Activated CD4-positive, alpha-beta T cell treated with anti-CD3 and anti-CD28 coated beads for 48 hours (primary cell): ENCODE measurements at regions not wholly inside any gene's neighbourhood (a gene's known extent, or its start where the extent isn't known, plus 50 kb on each side); places are given as distances from the start of the nearest gene placed in this dataset.
"Not testable (repeated sequence)": the region's sequence is repeated elsewhere in the genome, so short reads cannot be mapped to it uniquely, and the experiment has no call there.

Experiments used
- DNase-seq: peaks from one replicate; pipeline ENCODE4 v3.0.0-alpha.2; 2020

DNA sequence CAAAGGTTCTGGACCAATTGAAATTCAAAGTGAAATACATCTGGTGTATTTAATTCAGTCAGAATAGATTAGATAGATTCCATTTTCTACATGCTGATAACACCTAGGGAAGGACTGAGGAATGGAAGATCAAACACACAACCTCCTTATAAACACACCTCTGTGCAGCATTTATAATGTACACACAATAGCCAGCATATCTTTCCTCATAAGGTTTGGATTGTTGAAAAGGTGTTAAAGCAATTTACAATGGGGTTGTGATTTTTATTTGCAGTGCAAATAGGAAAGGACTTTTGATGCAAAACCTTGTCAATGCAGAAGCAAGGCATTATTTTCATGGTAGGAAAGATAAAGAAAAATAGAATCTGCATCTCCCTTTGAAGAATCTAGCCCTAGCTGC lies 448.9 kb upstream of the KCNMB2 start:
- no peak for DNase-seq

DNA sequence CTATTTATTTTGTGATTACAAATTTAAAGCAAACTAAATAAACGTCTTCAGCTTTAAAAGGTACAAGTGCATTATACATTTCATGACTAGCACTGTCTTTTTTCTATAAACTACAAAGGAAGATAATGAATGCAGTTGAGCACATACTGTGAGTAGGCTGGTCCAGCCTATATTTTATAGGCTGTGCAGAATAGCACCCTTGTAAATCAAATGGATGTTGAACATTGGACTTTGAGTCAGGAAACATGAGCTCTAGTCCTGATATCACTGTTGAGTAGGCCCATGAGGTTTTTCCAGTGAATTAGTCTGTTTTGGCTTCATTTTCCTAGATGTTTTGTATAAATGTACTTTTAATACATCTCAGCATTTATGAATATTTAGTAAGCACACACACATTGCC lies 447.3 kb upstream of the KCNMB2 start:
- no peak for DNase-seq

DNA sequence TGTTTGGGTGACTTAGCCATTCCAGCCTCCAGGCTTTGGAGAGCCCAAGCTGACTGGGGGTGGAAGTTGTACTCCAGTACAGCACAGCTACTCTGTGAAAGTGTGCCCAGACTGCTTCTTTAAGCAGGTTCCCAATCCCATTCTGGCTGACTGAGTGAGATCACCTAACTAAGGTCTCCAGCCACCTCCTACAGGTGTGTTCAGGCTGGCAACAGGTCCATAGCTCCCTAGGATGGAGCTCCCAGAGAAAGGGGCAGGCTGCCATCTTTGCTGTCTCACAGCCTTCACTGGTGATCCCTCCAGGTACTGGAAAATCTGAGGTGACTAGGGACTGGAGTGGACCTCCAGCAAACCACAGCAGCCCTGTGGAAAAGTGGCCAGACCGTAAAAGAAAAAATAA lies 445.3 kb upstream of the KCNMB2 start:
- DNase-seq: no peak

DNA sequence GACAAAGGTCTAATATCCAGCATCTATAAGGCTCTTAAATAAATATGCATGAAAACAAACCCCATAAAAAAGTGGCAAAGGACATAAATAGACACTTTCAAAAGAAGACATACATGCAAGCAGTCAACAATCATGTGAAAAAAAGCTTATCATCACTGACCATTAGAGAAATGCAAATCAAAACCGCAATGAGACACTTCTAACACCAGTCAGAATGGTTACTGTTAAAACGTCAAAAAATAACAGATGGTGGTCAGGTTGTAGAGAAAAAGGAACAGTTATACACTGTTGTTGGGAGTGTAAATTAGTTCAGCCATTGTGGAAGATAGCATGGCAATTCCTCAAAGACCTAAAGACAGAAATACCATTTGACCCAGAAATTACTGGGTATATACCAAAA lies 440.7 kb upstream of the KCNMB2 start:
- DNase-seq: no peak

DNA sequence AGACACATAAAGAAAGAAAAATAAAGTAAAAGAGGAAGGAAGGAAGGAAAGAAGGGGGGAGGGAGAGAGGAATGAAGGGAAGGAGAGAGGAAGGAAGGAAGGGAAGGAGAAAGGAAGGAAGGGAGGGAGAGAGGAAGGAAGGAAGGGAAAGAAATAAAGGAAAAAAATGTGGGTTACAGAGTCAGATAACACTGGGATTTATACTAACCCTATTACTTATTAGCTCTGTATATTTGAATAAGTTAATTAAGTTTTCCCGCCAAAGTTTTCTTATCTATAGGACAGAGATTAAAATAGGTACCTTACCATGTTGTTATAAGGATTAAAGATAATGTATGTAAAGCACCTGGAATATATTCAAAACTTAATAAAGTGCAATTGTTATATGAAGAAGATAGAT lies 439.3 kb upstream of the KCNMB2 start:
- no peak for DNase-seq

DNA sequence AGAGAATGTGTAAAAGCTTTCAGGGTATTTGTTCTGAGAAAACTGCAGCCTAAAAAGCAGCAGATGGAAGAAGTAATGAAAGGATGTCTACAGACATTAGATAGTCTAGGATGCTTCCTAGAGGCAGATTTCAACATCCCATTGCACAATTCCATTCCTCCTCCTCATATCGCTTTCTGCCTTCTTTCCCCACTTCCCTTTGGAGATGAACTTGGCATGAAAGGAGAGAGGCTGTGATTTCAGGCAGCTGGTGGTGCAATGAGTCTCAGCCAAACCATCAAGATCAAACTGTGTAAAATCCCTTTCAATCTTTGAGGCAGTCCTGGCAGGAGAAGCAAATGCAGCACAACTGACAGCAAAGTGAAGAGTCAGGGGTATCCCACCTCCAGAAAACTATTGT lies 438.7 kb upstream of the KCNMB2 start:
- DNase-seq: no peak

DNA sequence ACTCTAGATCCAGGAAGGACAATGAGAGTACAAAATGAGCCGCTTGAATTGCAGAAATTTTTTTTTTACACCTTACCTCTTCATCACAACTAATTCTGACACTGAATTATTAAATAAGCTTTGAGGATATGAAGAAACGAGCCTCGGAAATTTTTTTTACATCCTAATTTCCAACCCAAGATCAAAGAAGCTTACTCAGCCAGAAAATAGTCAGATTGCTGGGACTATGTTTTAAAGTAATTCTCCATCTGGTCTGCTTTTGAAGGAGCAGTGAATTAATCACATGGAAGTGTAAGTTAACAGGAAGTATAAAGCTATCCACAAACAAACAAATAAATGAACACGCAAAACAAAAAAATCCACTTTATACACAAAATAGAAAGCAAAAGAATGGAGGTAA lies 437.0 kb upstream of the KCNMB2 start:
- no peak for DNase-seq

DNA sequence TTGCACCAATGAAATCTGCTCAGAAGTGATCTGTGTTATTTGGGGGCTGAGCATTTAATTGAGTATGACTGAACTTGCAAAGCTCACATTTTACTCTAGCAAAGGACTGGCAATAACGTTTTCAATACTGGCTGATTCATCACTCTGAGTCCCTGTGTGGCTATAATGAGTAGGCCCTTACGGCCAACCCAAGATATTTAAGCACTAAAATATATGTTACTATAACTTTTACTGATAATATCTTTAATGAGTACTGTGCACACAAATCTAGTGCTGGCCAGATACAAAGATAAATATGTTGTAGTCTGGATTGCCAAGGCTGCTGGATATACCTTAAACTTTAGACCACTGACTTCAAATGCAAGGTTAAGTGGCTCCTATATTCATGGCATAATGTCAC lies 436.4 kb upstream of the KCNMB2 start:
- no peak for DNase-seq

DNA sequence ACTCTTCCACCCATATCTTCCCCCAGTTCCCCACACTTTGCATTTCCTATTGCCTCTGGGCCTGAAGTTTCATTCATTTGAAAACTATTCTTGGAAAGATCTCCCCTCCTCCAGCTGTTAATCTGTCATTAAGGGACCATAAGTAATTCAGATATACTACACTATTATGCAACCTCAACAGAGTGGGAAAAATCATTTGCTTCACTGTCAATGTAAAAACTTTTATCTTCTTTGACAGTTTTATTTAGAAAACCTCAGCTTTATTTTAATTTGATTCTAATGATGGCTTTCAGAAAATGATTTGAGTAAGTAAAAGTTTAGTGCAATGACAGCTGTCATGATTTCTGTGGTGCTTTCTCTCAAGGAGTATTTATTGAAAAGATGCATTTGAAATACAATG lies 435.3 kb upstream of the KCNMB2 start:
- DNase-seq: no peak

DNA sequence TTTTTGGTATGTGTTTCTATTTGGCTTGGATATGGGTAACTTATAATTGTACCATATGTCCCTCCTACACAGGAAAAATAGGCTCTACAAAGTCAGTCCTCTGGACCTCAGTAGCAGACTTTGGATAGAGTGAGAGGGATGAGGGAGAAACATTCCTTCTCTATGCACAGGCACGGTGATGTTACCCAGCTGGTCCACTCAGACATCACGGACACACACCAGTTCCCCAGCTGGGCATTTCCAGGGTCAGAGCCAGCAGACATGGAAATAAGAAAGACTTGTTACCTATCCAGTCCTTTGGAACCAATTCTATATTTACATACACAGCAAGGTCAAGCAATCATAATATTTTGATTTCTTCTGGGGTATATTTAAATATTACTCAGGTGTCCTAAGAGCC lies 433.1 kb upstream of the KCNMB2 start:
- DNase-seq: no peak

DNA sequence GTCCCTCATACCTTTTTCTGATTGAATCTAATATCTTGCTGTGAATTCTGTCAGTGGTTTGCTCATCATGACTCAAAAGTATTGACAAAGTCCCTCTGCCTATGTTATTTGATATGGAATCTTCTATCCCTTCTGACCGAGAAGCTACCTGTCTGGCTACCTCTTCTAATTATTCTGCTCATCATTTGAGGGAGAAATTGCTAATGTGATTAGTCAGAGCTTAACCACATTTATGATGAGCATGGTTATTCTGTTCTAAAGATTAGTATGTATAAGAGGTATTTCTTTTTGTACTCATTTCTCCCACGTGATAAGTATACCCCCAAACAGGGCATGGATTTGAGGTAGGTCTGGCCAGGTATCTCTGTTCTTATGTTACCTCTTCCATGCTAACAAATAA lies 428.4 kb upstream of the KCNMB2 start:
- no peak for DNase-seq

DNA sequence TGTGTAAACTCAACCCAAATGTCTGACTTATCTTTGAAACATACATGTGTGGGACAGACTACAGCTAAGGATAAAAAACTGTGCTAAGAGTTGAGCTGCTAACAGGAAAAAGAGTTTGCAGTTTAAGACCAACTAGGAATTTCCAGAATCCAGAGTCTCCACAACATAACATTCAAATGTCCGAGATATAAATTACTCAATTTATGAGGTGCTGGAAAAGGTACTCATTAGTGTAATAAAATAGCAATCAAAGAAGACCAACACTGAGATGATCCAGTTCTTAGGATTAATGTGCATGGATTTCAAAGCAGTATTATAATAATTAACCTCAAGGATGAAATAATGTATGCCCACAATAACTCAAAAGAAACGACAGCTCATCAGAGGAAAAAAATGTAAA lies 426.5 kb upstream of the KCNMB2 start:
- no peak for DNase-seq

DNA sequence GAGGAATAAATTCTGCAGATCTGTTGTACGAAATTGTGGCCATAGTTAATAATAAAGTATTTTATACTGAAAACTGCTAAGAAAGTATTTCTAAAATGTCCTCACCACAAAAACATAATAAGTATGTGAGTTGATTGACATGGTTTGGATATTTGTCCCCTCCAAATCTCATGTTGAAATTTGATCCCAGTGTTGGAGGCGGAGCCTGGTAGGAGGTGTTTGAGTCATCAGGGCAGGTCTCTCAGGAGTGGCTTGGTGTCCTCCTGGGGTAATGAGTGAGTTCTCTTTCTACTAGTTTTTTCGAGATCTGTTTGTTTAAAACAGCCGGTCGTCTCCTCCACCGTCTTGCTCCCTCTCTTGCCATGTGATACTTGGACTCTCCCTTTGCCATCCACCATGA lies 424.1 kb upstream of the KCNMB2 start:
- peak; percentile 21 for DNase-seq

DNA sequence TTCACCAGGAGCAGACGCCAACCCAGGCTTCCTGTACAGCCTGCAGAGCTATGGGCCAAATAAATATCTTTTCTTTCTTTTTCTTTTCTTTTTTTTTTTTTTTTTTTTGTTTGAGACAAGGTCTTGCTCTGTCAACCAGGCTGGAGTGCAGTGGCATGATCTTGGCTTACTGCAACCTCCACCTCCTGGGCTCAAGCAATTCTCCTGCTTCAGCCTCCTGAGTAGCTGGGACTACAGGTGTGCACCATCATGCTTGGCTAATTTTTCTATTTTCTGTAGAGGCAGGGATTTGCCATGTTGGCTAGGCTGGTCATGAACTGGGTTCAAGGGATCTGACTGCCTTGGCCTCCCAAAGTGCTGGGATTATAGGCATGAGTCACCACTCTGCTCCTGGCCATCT lies 423.7 kb upstream of the KCNMB2 start:
- DNase-seq: not testable (repeated sequence)

DNA sequence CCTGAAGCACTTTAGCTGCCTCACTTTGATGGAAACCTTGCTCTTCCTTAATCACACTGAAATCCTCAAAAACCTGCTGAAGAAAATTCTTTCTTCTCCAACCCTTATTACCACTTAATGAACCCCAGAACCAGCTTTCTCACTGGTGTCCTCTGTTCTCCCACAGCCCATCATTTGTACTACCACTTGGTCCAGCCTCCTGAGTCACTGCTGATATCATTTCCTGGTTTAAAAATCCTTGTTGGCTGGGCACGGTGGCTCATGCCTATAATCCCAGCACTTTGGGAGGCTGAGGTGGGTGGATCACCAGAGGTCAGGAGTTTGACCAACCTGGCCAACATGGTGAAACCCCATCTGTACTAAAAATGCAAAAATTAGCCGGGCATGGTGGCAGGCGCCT lies 418.6 kb upstream of the KCNMB2 start:
- no peak for DNase-seq

DNA sequence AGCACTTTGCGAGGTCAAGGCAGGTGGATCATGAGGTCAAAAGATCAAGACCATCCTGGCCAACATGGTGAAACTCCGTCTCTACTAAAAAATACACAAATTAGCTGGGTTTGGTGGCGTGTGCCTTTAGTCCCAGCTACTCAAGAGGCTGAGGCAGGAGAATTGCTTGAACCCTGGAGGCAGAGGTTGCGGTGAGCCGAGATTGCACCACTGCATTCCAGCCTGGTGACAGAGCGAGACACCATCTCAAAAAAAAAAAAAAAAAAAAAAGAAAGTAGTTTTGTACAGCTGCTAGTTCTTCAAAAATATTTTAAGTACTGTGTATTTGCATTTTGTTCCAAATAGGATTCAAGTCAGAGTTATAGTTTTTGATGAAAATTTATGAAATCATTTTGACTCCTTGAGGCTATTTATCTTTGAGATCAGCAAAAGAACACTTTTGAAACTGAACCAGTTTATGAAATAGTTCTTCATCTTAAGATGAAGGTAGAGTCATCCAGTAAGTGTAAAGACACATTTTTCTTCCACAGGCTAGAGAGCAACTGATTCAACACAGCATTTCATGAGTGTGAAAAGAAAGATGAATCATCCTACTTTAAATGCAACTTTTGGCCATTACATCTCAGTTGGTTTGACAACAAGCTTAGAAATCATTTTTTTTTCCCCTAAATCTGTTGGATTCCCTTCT lies 416.5 kb upstream of the KCNMB2 start:
- not testable (repeated sequence) for DNase-seq

DNA sequence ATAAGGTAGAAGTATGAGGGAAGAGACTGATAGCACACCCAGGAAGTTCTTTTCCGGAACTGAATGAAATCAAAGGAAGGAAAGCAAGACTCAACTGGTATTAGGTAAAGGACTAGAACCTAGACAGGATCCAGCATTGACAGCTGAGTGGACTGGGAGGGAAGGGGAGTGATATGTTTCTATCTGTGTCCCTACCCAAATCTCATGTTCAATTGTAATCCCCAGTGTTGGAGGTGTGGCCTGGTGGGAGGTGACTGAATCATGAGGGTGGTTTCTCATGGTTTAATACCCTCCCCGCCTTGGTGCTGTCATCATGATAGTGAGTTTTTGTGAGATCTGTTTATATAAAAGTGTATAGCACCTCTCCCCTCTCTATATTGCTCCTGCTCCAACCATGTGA lies 415.9 kb upstream of the KCNMB2 start:
- DNase-seq: peak; percentile 23

DNA sequence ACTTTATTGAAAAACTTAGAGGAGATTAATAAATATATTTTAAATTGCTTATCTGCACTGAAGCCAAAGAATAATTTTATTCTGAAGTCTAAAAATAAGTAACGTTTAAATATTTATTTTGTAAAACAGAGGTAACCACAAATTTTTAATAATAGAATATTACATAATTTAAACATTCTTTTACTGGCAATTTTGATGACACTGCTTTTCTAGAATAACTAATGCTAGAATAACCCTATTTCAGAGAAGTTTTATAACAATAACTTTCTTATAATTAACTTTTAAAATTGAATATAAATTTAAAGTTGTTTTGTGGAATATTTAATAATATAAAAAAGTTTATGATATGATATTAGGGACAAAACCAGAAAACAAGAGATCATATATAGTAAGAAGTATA lies 409.6 kb upstream of the KCNMB2 start:
- DNase-seq: no peak

DNA sequence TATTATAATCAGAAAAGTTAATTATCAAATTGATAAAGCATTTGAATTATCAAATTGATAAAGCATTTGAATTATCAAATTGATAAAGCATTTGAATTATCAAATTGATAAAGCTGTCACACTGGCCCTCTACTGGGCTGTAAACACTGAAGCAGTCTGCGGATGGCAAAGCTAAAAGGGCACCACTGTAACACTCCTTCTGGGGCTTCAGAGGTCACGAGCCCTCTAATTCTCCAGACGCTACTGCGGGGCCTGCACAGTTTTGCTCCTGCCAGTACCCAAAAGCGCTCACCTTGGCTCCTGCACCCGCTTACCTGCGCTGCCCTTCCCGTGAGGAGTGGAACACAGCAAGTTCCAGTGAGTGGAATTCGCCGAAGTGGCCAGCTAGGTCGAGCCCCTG lies 409.0 kb upstream of the KCNMB2 start:
- DNase-seq: no peak

DNA sequence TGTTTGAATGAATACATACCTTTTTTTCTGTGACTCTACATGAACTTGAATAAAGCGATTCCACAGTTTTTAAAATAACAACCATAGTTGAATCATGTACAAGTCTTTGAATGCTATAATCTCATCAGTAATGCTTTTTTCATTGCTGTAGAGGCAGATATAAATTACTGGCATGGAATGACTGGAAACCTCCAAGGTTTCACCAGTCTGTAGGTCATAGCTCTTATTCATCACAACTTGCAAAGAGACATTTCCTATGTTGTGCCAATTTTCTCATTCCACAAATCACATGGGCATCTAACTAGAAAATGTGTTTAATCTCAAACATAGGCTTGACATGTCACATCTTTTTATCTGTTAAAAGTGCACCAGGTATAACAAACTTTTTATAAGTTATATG lies 407.1 kb upstream of the KCNMB2 start:
- no peak for DNase-seq

DNA sequence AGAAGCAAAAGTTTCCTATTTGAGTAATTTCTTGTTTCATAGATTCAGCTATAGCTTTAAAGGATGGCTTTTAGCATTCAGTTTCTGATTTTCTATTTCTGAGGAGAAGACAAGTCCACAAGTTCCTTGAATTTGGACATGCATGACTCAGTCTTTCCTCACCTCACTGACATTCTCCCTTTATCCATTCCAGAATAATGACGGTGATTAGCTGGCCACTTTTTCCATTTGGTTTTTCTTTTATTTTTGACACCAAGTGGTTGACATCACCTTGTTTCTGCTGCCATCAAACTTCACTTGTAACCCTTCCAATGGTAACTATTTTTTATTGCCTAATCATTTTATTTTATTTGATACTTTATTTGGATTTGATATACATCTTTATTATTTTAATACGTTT lies 404.4 kb upstream of the KCNMB2 start:
- no peak for DNase-seq

DNA sequence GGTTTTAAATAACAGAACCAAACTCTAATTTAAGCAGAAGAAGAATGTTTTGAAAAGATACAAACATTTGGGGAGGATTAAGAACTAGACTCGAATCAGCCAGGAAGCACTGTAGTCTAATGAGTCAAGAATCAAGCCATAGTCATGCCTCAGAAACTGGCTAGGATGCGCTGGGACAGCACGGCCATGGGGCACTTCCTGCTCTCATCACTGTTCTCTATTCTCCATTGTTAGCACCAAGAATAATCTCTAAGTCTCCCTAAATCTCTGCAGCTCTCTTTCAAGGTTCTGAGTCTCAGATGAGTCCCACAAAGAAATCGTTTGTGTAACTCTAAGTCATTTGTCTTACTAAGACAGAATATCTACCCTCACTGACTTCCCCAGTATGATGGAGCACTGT lies 399.0 kb upstream of the KCNMB2 start:
- no peak for DNase-seq

DNA sequence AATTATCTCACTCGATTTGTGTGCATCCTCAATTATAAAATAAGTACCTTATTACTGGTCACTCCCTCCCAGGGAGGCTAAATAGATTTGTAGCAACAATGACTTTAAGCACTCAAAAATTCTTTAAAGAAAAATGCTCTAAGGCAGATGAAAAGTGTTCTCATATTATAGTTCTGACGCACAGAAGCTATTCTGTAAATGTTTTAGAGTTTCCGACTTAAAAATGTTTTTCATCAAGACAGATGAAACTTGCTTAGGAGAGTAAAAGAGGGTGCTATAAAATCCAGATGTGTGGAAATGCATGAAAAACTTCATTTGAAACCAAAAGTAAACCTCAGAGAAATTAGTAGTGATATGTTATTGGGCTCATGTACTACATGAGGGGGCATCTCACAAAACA lies 398.4 kb upstream of the KCNMB2 start:
- no peak for DNase-seq

DNA sequence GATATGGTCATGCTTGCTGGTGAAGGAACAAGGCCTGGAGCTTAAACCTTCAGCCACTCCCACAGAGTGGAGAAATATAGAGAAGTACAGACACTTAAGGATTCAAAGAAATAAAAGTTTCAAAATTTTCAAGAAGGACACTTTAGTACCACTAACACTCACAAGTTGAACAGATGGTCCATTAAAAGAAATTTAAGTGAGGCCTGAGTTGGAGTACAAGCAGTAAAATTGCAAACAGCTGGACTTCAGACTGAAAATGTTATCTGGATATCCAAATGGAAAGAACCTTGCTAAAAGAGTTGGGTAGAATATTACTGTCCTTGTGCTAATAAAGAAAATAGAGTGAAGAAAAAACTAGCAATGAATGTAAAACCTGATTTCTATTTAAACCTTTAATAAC lies 397.1 kb upstream of the KCNMB2 start:
- no peak for DNase-seq

DNA sequence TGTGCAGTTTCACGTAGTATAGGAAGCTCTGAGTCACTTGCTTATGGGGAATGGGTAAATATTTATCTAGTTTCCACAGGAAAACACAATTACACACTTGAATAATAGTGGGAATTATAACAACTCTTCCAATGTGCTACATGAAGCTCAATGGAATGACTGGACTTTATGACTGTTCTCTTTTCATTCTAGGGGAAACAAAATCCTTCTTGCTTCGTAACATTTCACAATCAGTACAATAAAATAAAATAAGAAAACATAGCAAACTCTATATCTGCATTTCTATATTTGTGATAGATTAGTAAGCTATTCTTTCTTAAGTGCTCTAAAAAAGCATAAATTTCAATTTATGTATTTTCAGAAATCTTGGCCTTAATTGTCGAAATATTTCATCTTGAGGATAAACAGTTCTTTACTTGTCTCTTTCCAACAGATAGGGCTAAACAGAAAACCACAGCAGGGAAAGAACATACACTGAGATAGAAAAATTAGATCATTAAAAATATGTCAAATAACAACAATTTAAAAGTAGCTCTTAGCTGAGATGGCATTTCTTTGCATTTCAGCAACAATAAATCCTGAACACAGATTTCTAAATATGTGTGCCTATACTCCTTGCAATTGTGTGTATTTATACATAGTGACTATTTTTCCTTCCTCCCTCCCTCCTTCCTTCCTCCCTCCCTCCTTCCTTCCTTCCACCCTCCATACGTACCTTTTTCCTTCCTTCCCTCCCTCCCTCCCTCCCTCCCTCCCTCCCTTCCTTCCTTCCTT lies 395.5 kb upstream of the KCNMB2 start:
- no peak for DNase-seq
